CD4-positive, alpha-beta T cell treated with Interleukin-2 at 100 ng/mL for 4 hours (primary cell): ENCODE measurements at regions not wholly inside any gene's neighbourhood (a gene's known extent, or its start where the extent isn't known, plus 50 kb on each side); places are given as distances from the start of the nearest gene placed in this dataset.
"Not testable (repeated sequence)": the region's sequence is repeated elsewhere in the genome, so short reads cannot be mapped to it uniquely, and the experiment has no call there.

Experiments used
- DNase-seq: peaks from one replicate; pipeline ENCODE4 v3.0.0-alpha.2; 2020; ENCODE audit warnings: low spot score

DNA sequence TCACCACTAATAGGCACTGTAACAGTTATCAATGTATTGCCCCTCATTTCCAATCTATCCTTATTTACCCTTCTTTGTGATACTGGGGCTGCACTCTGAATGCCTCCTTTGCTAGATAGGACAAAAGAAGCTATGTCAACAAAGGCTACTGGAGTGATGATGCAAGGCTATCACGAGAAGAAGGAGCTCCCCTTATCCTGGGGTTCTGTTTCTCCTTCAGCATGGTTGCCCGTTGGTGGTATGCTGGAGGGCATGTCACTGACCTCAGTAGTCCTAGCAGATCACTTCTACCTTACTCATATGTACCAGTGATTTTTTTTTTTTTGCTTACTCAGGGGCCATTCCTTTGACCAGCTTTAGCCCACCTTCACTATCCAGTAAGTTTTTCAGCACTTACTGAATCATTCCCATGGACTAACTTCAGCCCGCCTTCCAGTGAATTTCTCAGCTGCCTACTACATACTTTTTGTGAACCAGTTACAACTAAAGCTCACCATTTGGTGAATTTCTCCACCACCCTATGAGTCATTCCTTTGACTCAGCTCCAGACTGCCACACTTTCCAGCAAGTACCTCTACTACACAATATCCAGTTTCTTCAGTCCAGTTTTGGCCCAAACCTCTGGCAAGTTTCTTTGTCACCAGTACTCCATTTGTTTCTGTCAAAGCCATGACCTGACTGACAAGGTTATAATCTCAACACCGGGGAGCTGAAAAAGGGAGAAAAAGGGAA lies 944.5 kb downstream of the KCNT2 start:
- no peak for DNase-seq

DNA sequence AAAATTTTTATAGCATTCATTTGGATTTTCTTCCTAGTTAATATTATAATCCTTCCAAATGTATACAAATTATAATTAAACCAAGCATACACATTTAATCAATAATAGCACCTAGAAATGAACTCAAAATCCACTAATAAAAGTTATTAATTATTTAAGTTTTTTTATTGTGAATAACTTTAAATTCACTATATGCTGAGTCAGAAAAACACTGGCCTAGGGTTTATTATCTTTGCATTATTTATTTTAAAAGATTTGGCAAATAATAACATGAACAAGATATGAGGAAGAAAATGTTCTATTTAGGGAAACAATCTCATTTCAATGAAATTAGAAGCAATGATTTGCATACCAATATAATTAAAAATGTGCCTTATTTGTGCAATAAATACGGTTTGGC lies 951.5 kb downstream of the KCNT2 start:
- DNase-seq: no peak

DNA sequence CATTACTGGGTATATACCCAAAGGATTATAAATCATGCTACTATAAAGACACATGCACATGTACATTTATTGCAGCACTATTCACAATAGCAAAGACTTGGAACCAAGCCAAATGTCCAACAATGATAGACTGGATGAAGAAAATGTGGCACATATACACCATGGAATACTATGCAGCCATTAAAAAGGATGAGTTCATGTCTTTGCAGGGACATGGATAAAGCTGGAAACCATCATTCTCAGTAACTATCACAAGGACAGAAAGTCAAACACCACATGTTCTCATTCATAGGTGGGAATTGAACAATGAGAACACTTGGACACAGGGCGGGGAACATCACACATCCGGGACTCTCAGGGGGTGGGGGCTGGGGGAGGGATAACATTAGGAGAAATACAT lies 959.4 kb downstream of the KCNT2 start:
- not testable (repeated sequence) for DNase-seq

DNA sequence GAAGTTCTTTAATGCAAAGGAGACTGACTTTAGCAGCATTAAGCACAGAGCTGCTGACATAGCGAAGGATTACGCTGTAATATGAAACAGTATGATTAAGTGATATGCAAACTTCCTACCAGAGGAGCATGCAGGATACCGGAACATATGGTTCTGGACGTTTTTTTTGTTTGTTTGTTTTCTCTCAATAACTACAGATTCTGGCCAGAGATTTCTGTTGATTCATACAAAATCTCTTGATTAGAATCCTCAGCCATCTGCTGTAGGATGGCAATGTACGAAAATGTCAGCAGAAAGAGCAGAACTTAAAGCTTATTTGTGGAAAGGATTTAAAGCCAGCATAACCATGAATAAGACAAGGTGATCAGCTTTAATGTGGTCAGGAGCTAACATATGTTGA lies 970.7 kb downstream of the KCNT2 start:
- DNase-seq: no peak

DNA sequence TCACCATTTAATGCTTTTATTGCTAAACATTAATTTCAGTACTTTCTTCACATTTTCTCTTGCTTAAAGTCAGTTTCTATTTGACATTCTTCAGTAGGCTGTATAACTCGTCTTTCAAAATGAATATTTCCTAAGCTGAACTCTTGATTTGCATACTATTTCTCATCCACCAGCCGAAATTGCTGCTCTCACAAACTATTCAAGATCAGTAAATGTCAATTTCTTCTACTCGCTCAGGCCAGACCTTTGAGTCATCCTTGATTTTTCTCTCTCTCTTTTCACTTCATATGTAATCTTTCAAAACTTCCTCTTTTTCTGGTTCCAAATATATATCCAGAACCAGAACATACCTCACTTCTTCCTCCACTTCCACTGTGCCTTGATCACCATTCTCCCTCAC lies 990.0 kb downstream of the KCNT2 start:
- DNase-seq: no peak

DNA sequence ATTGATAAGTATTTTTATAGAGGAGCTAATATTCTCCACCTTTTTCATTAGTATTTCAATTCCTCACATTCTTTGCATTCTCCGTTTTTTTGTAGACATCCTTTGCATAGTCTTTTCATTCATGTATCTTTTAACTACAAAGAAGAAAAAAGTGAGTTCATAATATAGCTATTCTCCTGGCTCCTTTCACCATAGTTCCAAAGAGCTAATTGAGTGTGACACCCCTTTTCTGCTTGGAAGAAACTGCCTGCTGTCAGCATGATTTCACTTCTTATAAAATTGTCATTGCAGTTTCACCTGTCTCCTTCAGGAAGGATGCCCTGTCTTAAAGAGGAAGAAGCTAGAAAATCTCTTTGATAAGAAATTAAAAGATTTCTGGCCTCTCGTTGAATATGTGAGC lies 991.1 kb downstream of the KCNT2 start:
- DNase-seq: no peak

DNA sequence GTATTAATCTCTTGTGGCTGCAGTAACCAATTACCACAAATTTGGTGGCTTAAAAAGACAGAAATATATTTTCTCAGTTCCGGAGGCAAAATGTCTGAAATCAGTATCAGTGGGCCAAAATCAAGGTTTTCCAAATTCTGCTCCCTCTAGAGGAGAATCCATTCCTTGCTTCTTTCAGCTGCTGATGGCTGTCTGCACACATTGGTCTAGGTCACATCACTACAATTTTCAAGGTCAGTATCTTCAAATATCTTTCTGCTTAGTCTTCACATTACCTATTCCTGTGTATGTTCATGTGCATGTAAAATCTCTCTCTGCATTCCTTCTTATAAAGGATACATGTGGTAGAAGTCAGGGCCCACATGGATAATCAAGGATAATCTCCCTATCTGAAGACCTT lies 999.4 kb downstream of the KCNT2 start:
- DNase-seq: no peak

DNA sequence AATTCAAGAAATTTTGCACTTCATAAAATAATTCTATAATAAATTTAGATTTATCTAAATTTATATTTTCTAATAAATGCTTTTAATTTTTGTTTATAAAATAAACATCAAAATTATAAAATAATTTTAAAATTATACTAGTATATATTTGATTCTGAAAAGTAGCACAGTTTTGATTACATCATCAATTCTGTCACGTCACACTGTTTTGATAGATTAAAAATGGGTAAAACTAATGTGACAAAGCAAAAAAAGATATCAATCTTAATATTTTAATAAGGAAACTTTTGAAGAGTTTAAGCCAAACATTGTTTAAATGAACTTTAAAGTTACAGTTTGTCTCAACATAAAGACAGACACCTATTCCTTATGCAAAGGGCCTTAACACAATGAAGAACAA lies 1001.8 kb downstream of the KCNT2 start:
- no peak for DNase-seq

DNA sequence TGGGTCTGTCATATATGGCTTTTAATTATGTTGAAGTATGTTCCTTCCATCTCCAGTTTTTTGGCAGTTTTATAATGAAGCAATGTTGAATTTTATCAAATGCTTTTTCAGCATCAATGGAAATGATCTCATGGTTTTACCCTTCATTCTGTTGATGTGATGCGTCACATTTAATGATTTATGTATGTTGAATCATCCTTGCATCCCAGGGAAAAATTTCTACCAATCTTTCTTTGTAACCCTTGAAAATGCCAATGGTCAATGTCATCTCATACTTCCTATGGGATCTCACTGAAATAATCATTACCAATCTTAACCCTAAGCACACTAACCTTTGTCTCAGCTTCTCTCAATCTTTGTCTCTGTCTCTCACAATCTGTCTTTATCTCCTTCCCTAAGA lies 1004.0 kb downstream of the KCNT2 start:
- no peak for DNase-seq

DNA sequence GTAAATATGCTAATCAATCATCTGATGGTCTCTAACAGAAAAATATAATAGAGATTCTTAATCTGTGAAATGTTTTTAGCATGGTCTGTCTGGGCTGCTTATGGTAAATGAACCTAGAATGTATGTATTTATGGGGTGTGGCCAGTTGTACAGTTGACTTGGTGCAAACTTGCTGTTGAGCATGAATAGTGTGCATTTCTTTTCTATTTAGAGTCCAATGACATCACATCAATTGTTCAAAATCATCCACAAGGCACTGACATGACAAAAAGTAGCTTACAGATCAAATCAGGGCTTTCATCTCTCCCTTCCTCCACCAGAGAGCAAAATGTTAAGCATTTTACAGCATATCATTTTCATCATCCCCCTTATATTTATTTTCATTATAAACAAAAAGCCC lies 1010.3 kb downstream of the KCNT2 start:
- no peak for DNase-seq

DNA sequence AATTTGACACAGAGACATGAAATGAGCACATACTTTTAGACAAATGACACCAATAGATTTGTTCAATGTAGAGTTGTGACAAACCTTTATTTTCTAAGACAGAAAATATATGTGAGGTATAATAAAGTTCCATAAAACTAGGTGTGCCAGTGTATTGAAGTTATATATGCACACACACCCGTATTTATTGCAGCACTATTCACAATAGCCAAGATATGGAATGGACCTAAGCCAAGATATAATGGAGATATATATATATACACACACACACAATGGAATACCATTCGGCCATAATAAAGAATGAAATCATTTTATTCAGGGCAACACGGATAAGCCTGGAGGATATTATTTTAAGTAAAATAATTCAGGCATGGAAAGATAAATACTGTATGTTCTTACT lies 1013.5 kb downstream of the KCNT2 start:
- no peak for DNase-seq

DNA sequence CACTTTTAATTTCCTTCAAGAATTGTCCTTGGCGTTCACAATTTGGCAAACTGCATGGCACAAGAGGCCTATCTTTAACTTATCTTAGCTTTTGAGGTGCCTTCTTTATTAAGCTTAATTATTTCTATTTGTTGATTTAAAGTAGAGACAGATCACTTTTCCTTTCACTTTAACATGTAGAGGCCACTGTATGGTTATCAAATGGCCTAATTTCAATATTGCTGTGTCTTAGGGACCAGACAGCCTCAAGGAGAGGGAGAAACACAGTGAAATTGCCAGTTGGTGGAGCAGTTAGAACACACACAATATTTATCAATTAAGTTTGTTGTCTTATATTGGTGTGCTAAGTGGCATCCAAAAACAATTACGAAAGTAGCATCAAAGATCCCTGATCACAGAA lies 1013.9 kb downstream of the KCNT2 start:
- DNase-seq: no peak

DNA sequence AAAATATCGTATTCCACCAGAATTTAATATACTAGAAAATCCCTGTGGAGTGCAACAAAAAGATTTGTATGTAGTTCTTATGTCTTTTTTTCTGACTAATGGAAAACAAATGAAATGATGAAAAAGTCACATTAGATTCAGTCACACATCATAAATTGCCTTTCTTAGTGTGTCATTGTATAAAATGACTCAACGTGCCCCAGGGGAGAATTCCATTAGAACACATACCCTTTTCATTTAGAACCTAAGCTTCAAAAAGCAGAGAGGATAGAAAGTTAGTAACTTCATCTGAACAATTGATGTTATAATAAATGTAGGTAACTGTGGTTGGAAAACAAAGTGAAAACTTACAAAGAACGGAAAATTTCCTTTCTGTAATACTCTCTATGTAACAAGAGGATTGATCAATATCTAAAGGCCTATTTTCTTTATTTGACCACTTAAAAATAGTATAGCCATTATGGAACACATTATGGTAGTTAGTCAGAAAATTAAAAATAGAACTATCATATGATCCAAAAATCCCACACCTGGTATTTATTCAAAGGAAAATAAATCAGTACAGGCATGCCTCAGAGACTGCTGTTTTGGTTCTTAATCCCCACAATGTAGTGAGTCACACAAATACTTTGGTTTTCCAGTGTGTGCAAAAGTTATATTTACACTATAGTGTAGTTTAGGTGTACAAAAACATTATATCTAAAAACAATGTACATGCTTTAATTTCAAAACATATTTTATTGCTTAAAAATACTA lies 1016.1 kb downstream of the KCNT2 start:
- no peak for DNase-seq

DNA sequence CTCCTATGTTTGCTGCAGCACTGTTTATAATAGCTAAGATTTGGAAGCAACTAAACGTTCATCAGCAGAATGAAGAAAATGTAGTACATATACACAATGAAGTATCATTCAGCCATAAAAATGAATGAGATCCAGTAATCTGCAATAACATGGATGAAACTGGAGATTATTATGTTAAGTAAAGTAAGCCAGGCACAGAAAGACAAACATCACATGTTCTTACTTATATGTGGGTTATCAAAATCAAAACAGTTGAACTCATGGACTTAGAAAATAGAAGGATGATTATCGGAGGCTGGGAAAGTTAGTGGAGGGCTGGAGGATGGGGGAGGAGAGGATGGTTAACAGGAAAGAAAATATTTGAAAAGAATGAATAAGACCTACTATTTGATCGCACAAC lies 1017.6 kb downstream of the KCNT2 start:
- no peak for DNase-seq

DNA sequence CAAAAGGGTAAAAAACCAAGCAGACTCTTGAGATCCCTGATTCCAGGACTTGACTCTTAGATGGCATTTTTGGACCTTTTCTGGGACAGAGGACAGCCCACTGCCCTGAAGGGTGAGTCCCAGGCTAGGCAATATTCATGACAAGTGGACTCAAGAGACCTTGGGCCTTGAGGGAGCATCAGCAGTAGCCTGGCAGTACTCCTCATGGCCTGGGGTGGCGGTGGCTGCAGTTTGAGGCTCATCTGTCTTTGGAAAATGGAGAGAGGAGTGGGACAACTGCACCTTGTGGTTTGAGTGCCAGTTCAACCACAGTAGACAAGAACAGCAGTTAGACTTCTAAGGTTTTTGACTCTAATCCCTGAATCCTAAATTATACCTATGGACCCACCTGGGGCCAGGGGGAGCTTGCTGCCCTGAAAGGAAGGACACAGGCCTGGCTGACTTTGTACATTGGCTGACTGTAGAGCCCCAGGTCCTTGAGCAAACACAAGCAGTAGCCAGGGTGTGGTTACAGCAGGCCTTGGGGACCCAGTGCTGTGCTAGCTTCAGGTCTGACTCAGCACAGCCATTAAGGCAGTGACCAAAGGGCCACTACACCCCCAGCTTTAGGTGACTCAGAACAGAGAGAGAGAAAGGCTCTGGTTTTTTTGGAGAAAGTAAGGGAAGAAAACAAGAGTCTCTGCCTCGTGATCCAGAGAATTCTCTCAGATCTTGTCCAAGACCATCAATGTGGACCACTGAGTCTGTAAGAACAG lies 1023.2 kb downstream of the KCNT2 start:
- no peak for DNase-seq

DNA sequence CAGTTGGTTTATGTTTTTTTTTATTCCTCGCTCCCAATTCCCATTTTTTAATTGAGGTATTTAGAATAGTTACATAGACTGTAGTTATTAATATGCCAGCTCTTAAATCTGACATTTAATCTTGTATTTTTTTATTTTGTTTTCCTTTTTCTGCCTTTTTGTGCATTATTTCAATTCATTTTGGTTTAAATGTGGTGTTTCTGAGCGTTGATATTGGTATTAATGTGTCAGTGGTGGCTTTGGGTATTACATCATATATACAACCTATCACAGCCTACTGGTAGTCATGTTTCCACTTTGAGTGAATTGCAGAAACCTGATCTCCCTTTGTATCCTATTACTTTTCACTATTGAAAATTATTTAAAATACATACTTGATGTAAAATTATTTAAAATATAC lies 1027.3 kb downstream of the KCNT2 start:
- no peak for DNase-seq

DNA sequence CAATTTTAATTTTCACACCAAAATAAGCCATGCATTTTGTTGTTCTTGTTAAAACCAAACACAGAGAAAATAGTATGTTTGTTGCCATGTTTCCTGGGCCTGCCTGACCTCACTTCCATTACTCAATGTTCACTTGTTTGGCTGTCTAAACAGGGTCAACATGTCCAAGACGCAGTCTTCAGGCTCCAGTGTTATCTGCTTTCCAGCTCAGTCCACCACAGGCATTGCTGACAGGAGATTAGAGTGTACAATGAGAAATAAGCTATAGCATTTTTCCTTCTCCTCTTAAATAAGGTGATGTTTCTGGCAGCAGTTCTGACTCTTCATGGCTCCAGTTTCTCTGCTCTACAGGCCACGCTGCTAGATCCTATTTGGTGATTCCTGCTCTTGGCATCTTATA lies 1030.5 kb downstream of the KCNT2 start:
- no peak for DNase-seq

DNA sequence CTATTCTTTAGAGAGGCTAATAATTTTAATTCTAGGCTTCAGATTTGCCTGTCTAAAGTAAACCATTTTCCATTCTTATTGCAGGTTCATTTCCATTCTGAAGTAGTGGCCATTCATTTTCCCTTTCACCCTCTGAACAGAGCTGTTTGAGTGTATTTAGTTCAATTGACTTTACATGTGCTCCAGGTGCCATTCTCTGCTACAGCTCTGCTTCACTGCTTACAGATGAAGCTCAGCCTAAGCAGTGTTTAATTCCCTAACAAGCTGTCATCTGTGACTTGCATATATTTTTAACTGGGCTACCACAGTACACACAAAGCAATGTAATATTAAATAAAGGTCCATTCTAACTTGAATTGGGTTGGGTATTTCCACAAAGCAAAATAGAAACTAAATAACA lies 1031.6 kb downstream of the KCNT2 start:
- DNase-seq: no peak

DNA sequence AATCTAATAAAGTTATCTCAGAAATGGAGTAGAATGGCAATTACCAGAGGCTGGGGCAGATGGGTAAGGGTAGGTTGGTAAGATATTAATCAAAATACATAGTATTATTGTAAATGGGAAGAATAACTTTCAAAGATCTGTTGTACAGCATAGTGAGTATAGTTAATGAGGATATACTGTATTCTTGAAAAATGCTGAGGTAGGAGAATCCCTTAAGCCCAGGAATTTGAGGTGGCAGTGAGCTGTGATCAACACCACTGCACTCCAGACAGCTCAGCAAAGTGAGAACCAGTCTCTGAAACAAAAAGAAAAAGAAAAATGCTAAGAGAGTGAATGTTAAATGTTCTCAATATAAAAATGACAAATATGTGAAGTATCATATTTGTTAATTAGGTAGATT lies 1033.7 kb downstream of the KCNT2 start:
- DNase-seq: no peak

DNA sequence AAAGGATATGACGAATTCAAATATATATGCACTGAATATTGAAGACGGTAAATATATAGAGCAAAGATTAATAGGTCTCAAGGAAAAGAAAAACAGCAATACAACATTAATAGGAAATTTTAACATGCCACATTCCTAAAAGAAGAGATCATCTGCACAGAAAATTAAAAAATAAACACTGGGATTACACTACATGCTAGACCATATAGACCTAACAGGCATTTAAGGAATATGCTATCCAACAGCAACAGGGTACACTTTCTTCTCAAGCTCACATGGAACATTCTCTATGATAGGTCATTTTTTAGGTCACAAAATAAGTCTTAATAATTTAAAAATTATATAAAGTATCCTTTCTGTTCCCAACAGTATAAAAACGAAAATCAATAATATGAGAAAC lies 1038.3 kb downstream of the KCNT2 start:
- no peak for DNase-seq

DNA sequence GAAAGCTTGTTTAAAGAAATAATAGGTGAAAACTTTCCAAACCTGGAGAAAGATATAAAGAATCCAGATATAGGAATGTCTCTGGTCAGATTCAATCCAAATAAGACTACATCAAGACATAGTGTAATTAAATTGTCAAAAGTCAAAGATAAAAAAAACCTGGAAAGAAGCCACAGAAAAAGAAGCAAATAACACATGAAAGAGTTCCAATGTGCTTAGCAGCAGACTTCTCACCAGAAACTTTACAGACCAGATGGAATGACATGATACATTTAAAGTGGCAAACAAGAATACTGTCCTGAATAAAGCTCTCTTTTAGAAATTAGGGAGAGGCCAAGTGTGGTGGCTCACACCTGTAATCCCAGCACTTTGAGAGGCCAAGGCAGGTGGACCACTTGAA lies 1039.9 kb downstream of the KCNT2 start:
- DNase-seq: no peak

DNA sequence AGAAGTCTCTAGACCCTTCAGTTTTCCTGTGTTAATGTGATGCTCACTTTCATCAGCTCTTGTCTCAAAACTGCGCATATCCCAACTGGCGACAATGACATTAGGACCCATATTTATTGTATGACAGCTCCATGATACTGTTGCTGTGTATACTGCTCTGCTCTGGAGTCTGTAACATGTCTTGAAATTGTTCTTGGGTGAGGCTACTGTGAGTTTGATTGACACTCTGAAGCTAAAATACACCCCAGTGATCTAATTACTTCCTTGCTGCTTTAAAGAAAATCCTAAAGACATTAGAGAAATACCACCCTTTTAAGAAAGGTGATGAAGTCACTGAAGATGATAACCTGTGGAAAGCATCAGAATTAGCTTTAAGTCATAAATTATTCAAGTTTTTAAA lies 1046.2 kb downstream of the KCNT2 start:
- DNase-seq: no peak
